Stomach (tissue), 4 donors: ENCODE measurements at regions not wholly inside any gene's neighbourhood (a gene's known extent, or its start where the extent isn't known, plus 50 kb on each side); places are given as distances from the start of the nearest gene placed in this dataset.
"Not testable (repeated sequence)": the region's sequence is repeated elsewhere in the genome, so short reads cannot be mapped to it uniquely, and the experiment has no call there.

Experiments used
- CTCF ChIP-seq, 7 experiments: fragments of 450-650 bp in 4 of 7; fragments of 200-600 bp in 3 of 7; sonication (generic) in 3 of 7; IDR thresholded peaks; one replicate each; pipeline ENCODE4 v1.5.1; 2016 to 2019; ENCODE audit warnings: antibody characterized with exemption in 7 of 7, control low read depth in 2 of 7, mild to moderate bottlenecking in 1 of 7
- EP300 ChIP-seq: sonication (generic); formaldehyde crosslinking; IDR thresholded peaks from one replicate; pipeline ENCODE4 v1.6.1; 2017; ENCODE audit warnings: antibody characterized with exemption
- POLR2A ChIP-seq, 4 donors: fragments of 450-650 bp; IDR thresholded peaks; one replicate each; pipeline ENCODE4 v1.6.1; 2016; ENCODE audit warnings: antibody characterized with exemption in 4 of 4, control low read depth in 2 of 4, mild to moderate bottlenecking in 1 of 4, moderate library complexity in 1 of 4
- POLR2AphosphoS5 ChIP-seq, 3 donors: sonication (generic); formaldehyde crosslinking; IDR thresholded peaks; one replicate each; pipeline ENCODE4 v1.6.1; 2016; ENCODE audit warnings: antibody characterized with exemption in 3 of 3

- not testable (repeated sequence) for TF ChIP-seq POLR2AphosphoS5 (IDR thresholded peaks at IDR 0.05); CTCF (IDR thresholded peaks at IDR 0.05); POLR2A (IDR thresholded peaks at IDR 0.05); EP300
Observed at GRCh38 chr16:29250469-29250868, 156.0 kb downstream of the NPIPB11 start.
